ENCODE measurements at regions not wholly inside any gene's neighbourhood (a gene's known extent, or its start where the extent isn't known, plus 50 kb on each side); places are given as distances from the start of the nearest gene placed in this dataset.

DNA sequence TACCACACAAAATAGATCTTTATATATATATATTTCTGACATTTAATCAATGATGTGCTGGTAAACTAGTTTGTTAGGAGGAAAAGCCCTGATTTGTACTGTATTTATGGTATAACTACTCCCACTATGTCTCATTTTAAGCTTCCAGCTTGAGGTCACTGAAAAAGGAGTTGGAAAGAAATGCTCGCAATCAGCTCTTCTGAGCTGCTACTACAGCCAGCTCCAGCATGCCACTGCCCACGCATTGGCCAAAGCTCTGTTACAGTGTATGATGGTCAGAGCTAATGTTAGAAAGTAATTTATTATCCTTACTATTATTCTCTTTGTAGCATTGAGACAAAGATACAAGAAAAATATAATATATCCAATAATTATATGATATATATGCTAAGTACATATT, 55.0 kb upstream of the PCED1B start:
- DNase-seq (ENCODE audit: low read depth in 4 of 4, low spot score in 2 of 4): no peak

GRCh38 chr12:47025349-47025748, 54.1 kb upstream of the PCED1B start:
- DNase-seq (ENCODE audit: low read depth in 4 of 4, low spot score in 2 of 4): no peak

DNA sequence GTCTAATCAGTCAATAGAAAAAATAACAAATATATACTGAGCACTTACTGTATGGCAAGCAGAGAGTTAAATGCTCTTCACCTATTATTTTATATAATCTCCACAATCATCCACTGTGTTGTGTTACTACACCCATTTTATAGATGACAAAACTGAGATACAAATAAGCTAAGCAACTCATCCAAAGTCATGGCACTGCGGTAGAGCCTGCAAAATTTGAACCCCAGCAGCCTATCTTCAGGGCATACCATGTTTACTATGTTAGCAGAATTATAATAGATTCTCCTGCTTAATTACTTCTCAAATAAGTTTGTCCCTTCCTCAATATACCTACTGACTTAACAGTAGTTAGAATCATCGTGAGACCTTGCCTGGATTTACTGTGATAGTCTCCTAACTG, 53.6 kb upstream of the PCED1B start:
- DNase-seq (ENCODE audit: low read depth in 4 of 4, low spot score in 2 of 4): no peak

DNA sequence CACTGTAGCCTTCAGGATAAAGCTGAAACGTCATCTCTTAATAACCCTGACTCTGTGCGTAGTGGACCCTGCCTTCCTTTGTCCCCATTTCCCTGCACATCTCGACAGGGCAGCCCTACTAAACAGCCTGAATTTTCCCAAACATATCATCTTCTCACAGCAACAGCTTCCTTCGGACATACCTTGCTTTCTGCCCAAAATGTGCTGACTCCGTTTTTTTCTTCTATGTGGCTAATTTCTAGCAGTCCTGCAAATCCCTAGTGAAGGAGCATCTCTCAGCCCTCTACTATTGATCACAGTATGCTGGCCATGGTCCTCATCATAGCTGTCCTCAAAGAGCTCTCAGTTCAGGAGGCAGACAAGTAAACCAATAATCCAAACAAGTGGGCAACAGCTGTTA, 53.1 kb upstream of the PCED1B start:
- DNase-seq (ENCODE audit: low read depth in 4 of 4, low spot score in 2 of 4): no peak
